ENCODE measurements at regions not wholly inside any gene's neighbourhood (a gene's known extent, or its start where the extent isn't known, plus 50 kb on each side); places are given as distances from the start of the nearest gene placed in this dataset.

- TF ChIP-seq CTCF (IDR thresholded peaks at IDR 0.05) (no peak), ZFX (IDR thresholded peaks at IDR 0.05; ENCODE audit: borderline replicate concordance) (no peak)
Measured at GRCh38 chr20:57936636-57937385, 227.0 kb upstream of the PMEPA1 start.

Measured in 22Rv1 (cell line).